IMR-90 (cell line): ENCODE measurements at regions not wholly inside any gene's neighbourhood (a gene's known extent, or its start where the extent isn't known, plus 50 kb on each side); places are given as distances from the start of the nearest gene placed in this dataset.
A peak's percentile ranks its signal among the peaks of the same experiment; 100 is the strongest.

Experiments
- ATAC-seq: fragments of 200-7000 bp; cut with Tn5 transposase; 2 replicates; pipeline ENCODE4 v1.9.1; 2020; ENCODE audit warnings: low read depth, mild to moderate bottlenecking, moderate library complexity
- BruUV-seq: library from RNA; stranded (reverse); fragments of 400-500 nt; replicated peaks from 2 replicates; lab custom pipeline; 2021; lab: Mats Ljungman, UMichigan
- CTCF ChIA-PET: fragments of 300-600 bp; formaldehyde crosslinking; extraction: SDS; loops from one replicate; lab custom pipeline; 2021; ENCODE audit warnings: antibody characterized with exemption; lab: Yijun Ruan, JAX
- POLR2A ChIA-PET: fragments of 300-600 bp; sonication (Branson Sonifier 250); formaldehyde crosslinking; loops from one replicate; lab custom pipeline; 2022; ENCODE audit warnings: antibody characterized with exemption; ENCODE audit not compliant: unreplicated experiment; lab: Charles Lee
- DNase-seq: peaks from one replicate; pipeline ENCODE4 v3.0.0; 2013
- H2AFZ ChIP-seq: replicated peaks from 2 replicates; pipeline ENCODE3; 2013; ENCODE audit warnings: low read length, mild to moderate bottlenecking; ENCODE audit not compliant: poor library complexity
- H2AK5ac ChIP-seq: 2 replicates; pipeline ENCODE4 v1.6.1; 2013; ENCODE audit warnings: low read depth, low read length, inconsistent platforms
- H2AK9ac ChIP-seq: replicated peaks from 2 replicates; pipeline ENCODE3; 2013; ENCODE audit warnings: mild to moderate bottlenecking, low read depth, low read length, moderate library complexity; ENCODE audit not compliant: poor library complexity
- H2BK120ac ChIP-seq: 2 replicates; pipeline ENCODE4 v1.6.1; 2013; ENCODE audit warnings: low read depth, low read length, inconsistent platforms
- H2BK15ac ChIP-seq: 3 replicates; pipeline ENCODE4 v1.6.1; 2013; ENCODE audit warnings: low read depth, low read length, inconsistent platforms
- H2BK20ac ChIP-seq: 2 replicates; pipeline ENCODE4 v1.6.1; 2013; ENCODE audit warnings: low read depth, mild to moderate bottlenecking, inconsistent platforms, low read length, moderate library complexity
- H2BK5ac ChIP-seq: 2 replicates; pipeline ENCODE4 v1.6.1; 2013; ENCODE audit warnings: mild to moderate bottlenecking, low read depth, low read length, inconsistent platforms; ENCODE audit not compliant: poor library complexity, severe bottlenecking
- H3K14ac ChIP-seq: replicated peaks from 2 replicates; pipeline ENCODE4 v1.6.1; 2013; ENCODE audit warnings: low read depth, low read length, inconsistent platforms
- H3K18ac ChIP-seq: 2 replicates; pipeline ENCODE4 v1.6.1; 2013; ENCODE audit warnings: low read depth, low read length, control low read depth
- H3K23ac ChIP-seq: 2 replicates; pipeline ENCODE4 v1.6.1; 2013; ENCODE audit warnings: low read depth, low read length, inconsistent platforms
- H3K27ac ChIP-seq: 2 replicates; pipeline ENCODE4 v1.5.1; 2013; ENCODE audit warnings: mild to moderate bottlenecking, control low read depth, low read length; ENCODE audit not compliant: insufficient read depth
- H3K27me3 ChIP-seq: 2 replicates; pipeline ENCODE4 v1.6.1; 2013; ENCODE audit warnings: low read length; ENCODE audit not compliant: control insufficient read depth, insufficient read depth
- H3K36me3 ChIP-seq: 2 replicates; pipeline ENCODE4 v1.6.1; 2013; ENCODE audit warnings: low read length, mixed read lengths; ENCODE audit not compliant: control insufficient read depth, insufficient read depth
- H3K4ac ChIP-seq: 2 replicates; pipeline ENCODE4 v1.6.1; 2013; ENCODE audit warnings: low read depth, low read length, inconsistent platforms
- H3K4me1 ChIP-seq: 2 replicates; pipeline ENCODE4 v1.6.1; 2013; ENCODE audit warnings: low read length, mixed read lengths; ENCODE audit not compliant: control insufficient read depth, insufficient read depth
- H3K4me2 ChIP-seq: 2 replicates; pipeline ENCODE4 v1.6.1; 2013; ENCODE audit warnings: low read depth, mild to moderate bottlenecking, control low read depth, low read length, moderate library complexity
- H3K4me3 ChIP-seq: 2 replicates; pipeline ENCODE4 v1.5.1; 2013; ENCODE audit warnings: low read depth, mild to moderate bottlenecking, control low read depth, low read length, moderate library complexity; ENCODE audit not compliant: insufficient read depth
- H3K56ac ChIP-seq: 2 replicates; pipeline ENCODE4 v1.6.1; 2013; ENCODE audit warnings: low read length, inconsistent platforms; ENCODE audit not compliant: insufficient read depth; ENCODE audit errors: extremely low read depth
- H3K79me1 ChIP-seq, 2 experiments: 2 replicates each; pipeline ENCODE4 v1.6.1; 2013; ENCODE audit warnings: low read length in 2 of 2, inconsistent platforms in 1 of 2, low read depth in 1 of 2
- H3K9ac ChIP-seq: 2 replicates; pipeline ENCODE4 v1.6.1; 2013; ENCODE audit warnings: low read depth, low read length, control low read depth
- H3K9me1 ChIP-seq: 2 replicates; pipeline ENCODE4 v1.6.1; 2013; ENCODE audit warnings: low read length, inconsistent platforms; ENCODE audit not compliant: insufficient read depth
- H3K9me3 ChIP-seq: 2 replicates; pipeline ENCODE4 v1.6.1; 2013; ENCODE audit warnings: low read length; ENCODE audit not compliant: control insufficient read depth, insufficient read depth
- H4K20me1 ChIP-seq: 2 replicates; pipeline ENCODE4 v1.6.1; 2013; ENCODE audit warnings: low read length, inconsistent platforms; ENCODE audit not compliant: insufficient read depth
- H4K5ac ChIP-seq: 2 replicates; pipeline ENCODE4 v1.6.1; 2013; ENCODE audit warnings: mild to moderate bottlenecking, low read depth, low read length, control low read depth
- H4K8ac ChIP-seq, 2 experiments: 2 replicates each; pipeline ENCODE4 v1.6.1; 2013; ENCODE audit warnings: low read depth in 2 of 2, low read length in 2 of 2, control low read depth in 1 of 2, inconsistent platforms in 1 of 2
- H4K91ac ChIP-seq: 2 replicates; pipeline ENCODE4 v1.6.1; 2013; ENCODE audit warnings: low read depth, low read length, inconsistent platforms; ENCODE audit not compliant: insufficient read depth
- CTCF ChIP-seq: conservative IDR thresholded peaks from 2 replicates; pipeline ENCODE4 v1.5.1; 2012; ENCODE audit warnings: mild to moderate bottlenecking, low read depth, low read length, improper control_type of control experiment
- NFE2L2 ChIP-seq: fragments of 150-350 bp; IDR thresholded peaks from 2 replicates; pipeline ENCODE4 v1.6.1; 2016; ENCODE audit warnings: low read depth, mild to moderate bottlenecking, low read length
- RAD21 ChIP-seq: IDR thresholded peaks from 2 replicates; pipeline ENCODE4 v1.6.1; 2012; ENCODE audit warnings: low read length, improper control_type of control experiment
- USF2 ChIP-seq: fragments of 150-350 bp; IDR thresholded peaks from 2 replicates; pipeline ENCODE4 v1.6.1; 2017; ENCODE audit warnings: mild to moderate bottlenecking, antibody characterized with exemption, low read length, low read depth
- dilution Hi-C: fragments of 300-500 bp; cut with HindIII; formaldehyde crosslinking; loops from one replicate; pipeline ENCODE4 v1.14.3; 2018; ENCODE audit warnings: low sequenced_read_pairs; ENCODE audit not compliant: unreplicated experiment
- in situ Hi-C: fragments of 300-500 bp; cut with MboI; formaldehyde crosslinking; loops from 3 replicates; pipeline ENCODE4 v1.14.3; 2019; ENCODE audit warnings: low sequenced_read_pairs, inconsistent platforms, mixed read lengths
- intact Hi-C: fragments of 100-400 bp; cut with micrococcal nuclease; formaldehyde crosslinking; loops from 2 replicates; pipeline ENCODE4 v1.10.0; 2022

GRCh38 chr2:183284606-183285005, 160.4 kb downstream of the NUP35 start:
- dilution Hi-C loops: no loop called here
- Histone ChIP-seq H2BK15ac (no peak overlapping the region), H4K5ac (no peak overlapping the region), H3K14ac (no peak overlapping the region), H2AFZ (no peak overlapping the region), H4K20me1 (no peaks in the 10 kb centered on the region), H3K27me3 (no peaks in the 10 kb centered on the region), H2AK9ac (no peak overlapping the region), H3K36me3 (no peaks in the 10 kb centered on the region), H3K23ac (no peak overlapping the region), H3K4me2 (no peak overlapping the region), H4K91ac (no peak overlapping the region), H2BK120ac (no peak overlapping the region), H3K9me3 (no peaks in the 10 kb centered on the region), H3K9ac (no peak overlapping the region), H3K18ac (no peak overlapping the region), H3K27ac (no peak overlapping the region), H3K4me1 (no peaks in the 10 kb centered on the region), H4K8ac (no peak overlapping the region), H2BK20ac (no peak overlapping the region), H3K9me1 (no peaks in the 10 kb centered on the region), H2BK5ac (no peak overlapping the region), H3K56ac (no peak overlapping the region), H3K79me1 (no peaks in the 10 kb centered on the region), H2AK5ac (no peak overlapping the region), H3K4me3 (no peak overlapping the region), H3K4ac (no peak overlapping the region)
- TF ChIP-seq RAD21 (no peak), NFE2L2 (no peak), CTCF (no peak), USF2 (no peak)
- peak; percentile 34 for DNase-seq
- CTCF ChIA-PET: no interaction called here
- intact Hi-C loops: no loop called here
- POLR2A ChIA-PET: no interaction called here
- ATAC-seq: no peak; the same call in 1 of the 2 replicates
- no TSS peak for BruUV-seq
- in situ Hi-C loops: no loop called here
